Kidney epithelial cell (primary cell): ENCODE measurements at regions not wholly inside any gene's neighbourhood (a gene's known extent, or its start where the extent isn't known, plus 50 kb on each side); places are given as distances from the start of the nearest gene placed in this dataset.
A peak's percentile ranks its signal among the peaks of the same experiment; 100 is the strongest.
"Not testable (repeated sequence)": the region's sequence is repeated elsewhere in the genome, so short reads cannot be mapped to it uniquely, and the experiment has no call there.

Experiments
- DNase-seq: peaks from one replicate; pipeline ENCODE4 v3.0.0-alpha.2; 2010; ENCODE audit warnings: low read depth
- H3K27me3 ChIP-seq: 2 replicates; pipeline ENCODE4 v1.6.0; 2011; ENCODE audit warnings: low read length; ENCODE audit not compliant: control insufficient read depth, insufficient read depth
- H3K36me3 ChIP-seq: 2 replicates; pipeline ENCODE4 v1.5.1; 2011; ENCODE audit warnings: low read length; ENCODE audit not compliant: control insufficient read depth, insufficient read depth
- H3K4me3 ChIP-seq: 2 replicates; pipeline ENCODE4 v1.5.1; 2011; ENCODE audit warnings: low read depth, mild to moderate bottlenecking, control low read depth, low read length
- CTCF ChIP-seq: IDR thresholded peaks from 2 replicates; pipeline ENCODE4 v1.5.1; 2011; ENCODE audit warnings: mild to moderate bottlenecking, moderate library complexity, low read length, control low read depth, inconsistent platforms; ENCODE audit not compliant: insufficient read depth, poor library complexity, severe bottlenecking

- no peak overlapping the region for H3K4me3 ChIP-seq
- TF ChIP-seq CTCF, result no peak
- no peak for DNase-seq
- no peaks in the 10 kb centered on the region for H3K36me3 ChIP-seq
- H3K27me3 ChIP-seq, result no peaks in the 10 kb centered on the region
Measured at GRCh38 chr1:185650602-185651230, 83.5 kb upstream of the HMCN1 start.

- Histone ChIP-seq H3K36me3 (no peaks in the 10 kb centered on the region), H3K27me3 (no peaks in the 10 kb centered on the region), H3K4me3 (no peak overlapping the region)
- no peak for TF ChIP-seq CTCF
- no peak for DNase-seq
Measured at GRCh38 chr1:185648858-185649589, 85.2 kb upstream of the HMCN1 start.

GRCh38 chr1:185647597-185648267 is 86.5 kb upstream of the HMCN1 start:
- H3K36me3 ChIP-seq, H3K27me3 ChIP-seq, H3K4me3 ChIP-seq, DNase-seq: not testable (repeated sequence)

- TF ChIP-seq CTCF, result no peak
- peak; percentile 99 for DNase-seq
- Histone ChIP-seq H3K36me3 (no peaks in the 10 kb centered on the region), H3K4me3 (no peak overlapping the region), H3K27me3 (no peaks in the 10 kb centered on the region)
Measured at GRCh38 chr1:185646202-185646683, 87.9 kb upstream of the HMCN1 start.

- no peak for TF ChIP-seq CTCF
- no peaks in the 10 kb centered on the region for H3K27me3 ChIP-seq
- H3K36me3 ChIP-seq, result no peaks in the 10 kb centered on the region
- no peak for DNase-seq
- H3K4me3 ChIP-seq, result no peak overlapping the region
Measured at GRCh38 chr1:185645686-185646085, 88.5 kb upstream of the HMCN1 start.

GRCh38 chr1:185645162-185645640 is 89.0 kb upstream of the HMCN1 start:
- no peak for DNase-seq
- H3K36me3 ChIP-seq, result no peaks in the 10 kb centered on the region
- TF ChIP-seq CTCF, result no peak
- H3K27me3 ChIP-seq, result no peaks in the 10 kb centered on the region
- no peak overlapping the region for H3K4me3 ChIP-seq
